Activated CD8-positive, alpha-beta T cell treated with anti-CD3 and anti-CD28 coated beads for 36 hours (primary cell): ENCODE measurements at regions not wholly inside any gene's neighbourhood (a gene's known extent, or its start where the extent isn't known, plus 50 kb on each side); places are given as distances from the start of the nearest gene placed in this dataset.

Experiments
- ATAC-seq: fragments of 200-7000 bp; cut with Tn5 transposase; one replicate; pipeline ENCODE4 v1.10.0; 2021; ENCODE audit warnings: mild to moderate bottlenecking, moderate library complexity
- CTCF ChIA-PET: fragments of 350-600 bp; sonication (Branson Sonifier 250); formaldehyde crosslinking; loops from one replicate; lab custom pipeline; 2021; ENCODE audit warnings: antibody characterized with exemption; lab: Charles Lee
- POLR2A ChIA-PET: fragments of 350-600 bp; sonication (Branson Sonifier 250); formaldehyde crosslinking; loops from one replicate; lab custom pipeline; 2021; ENCODE audit warnings: antibody characterized with exemption; lab: Charles Lee
- DNase-seq: peaks from one replicate; pipeline ENCODE4 v3.0.0-alpha.2; 2020
- H3K27ac Mint-ChIP-seq: one replicate; pipeline ENCODE4 v1.8.0; 2021; ENCODE audit warnings: mild to moderate bottlenecking, mixed read lengths
- H3K27me3 Mint-ChIP-seq: one replicate; pipeline ENCODE4 v1.8.0; 2021; ENCODE audit warnings: mixed read lengths
- H3K36me3 Mint-ChIP-seq: one replicate; pipeline ENCODE4 v1.8.0; 2021; ENCODE audit warnings: low read depth, mixed read lengths
- H3K4me1 Mint-ChIP-seq: one replicate; pipeline ENCODE4 v1.8.0; 2021; ENCODE audit warnings: low read depth, mixed read lengths
- H3K4me3 Mint-ChIP-seq: one replicate; pipeline ENCODE4 v1.8.0; 2021; ENCODE audit warnings: mild to moderate bottlenecking, moderate library complexity, mixed read lengths
- H3K9me3 Mint-ChIP-seq: one replicate; pipeline ENCODE4 v1.8.0; 2021; ENCODE audit warnings: mixed read lengths
- CTCF ChIP-seq: fragments of 200-600 bp; IDR thresholded peaks from one replicate; pipeline ENCODE4 v1.8.0; 2022; ENCODE audit warnings: antibody characterized with exemption, mild to moderate bottlenecking
- intact Hi-C: fragments of 100-400 bp; cut with micrococcal nuclease; formaldehyde crosslinking; loops from one replicate; pipeline ENCODE4 v1.10.0; 2022

GRCh38 chr16:64394061-64394460 lies 727.8 kb downstream of the CDH11 start:
- intact Hi-C loops: no loop called here
- Mint-ChIP-seq H3K4me3 (no peak overlapping the region), H3K4me1 (no peaks in the 10 kb centered on the region), H3K27ac (no peak overlapping the region), H3K9me3 (peaks cover 17% of the 10 kb centered on the region), H3K27me3 (no peaks in the 10 kb centered on the region), H3K36me3 (no peaks in the 10 kb centered on the region)
- ATAC-seq (no peak), DNase-seq (no peak)
- no peak for TF ChIP-seq CTCF
- POLR2A ChIA-PET: no interaction called here
- CTCF ChIA-PET: no interaction called here

GRCh38 chr16:64392456-64392855 lies 729.4 kb downstream of the CDH11 start:
- no peak overlapping the region for H3K4me3 Mint-ChIP-seq
- POLR2A ChIA-PET: no interaction called here
- ATAC-seq: no peak

DNA sequence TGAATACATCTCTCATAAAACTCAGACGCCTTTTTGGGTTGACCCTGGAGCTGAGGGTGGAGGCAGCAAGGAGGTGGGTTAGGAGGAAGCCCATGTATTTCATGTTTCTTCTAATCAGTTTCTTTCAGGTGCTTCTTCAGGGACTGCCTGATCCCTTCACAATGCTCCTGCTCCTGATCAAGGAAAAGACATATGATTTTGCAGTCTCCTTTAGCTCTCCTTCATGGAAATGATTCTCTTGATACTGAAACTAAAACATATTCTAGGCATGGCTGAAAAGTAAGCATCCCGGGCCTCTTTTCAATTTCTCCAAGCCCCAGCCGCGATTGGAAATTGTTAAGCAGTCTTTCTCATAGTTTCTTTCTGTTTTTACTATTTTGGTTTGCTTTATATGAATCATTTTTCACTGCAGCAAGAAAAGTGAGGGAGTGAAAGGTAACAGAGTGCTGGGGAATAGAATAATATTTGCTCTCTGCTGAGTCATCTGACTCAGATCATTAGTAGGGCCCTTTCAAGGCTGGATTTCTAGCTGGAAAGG lies 730.7 kb downstream of the CDH11 start:
- H3K27ac Mint-ChIP-seq: no peak overlapping the region

More at GRCh38 chr16:64392456-64392855, 729.4 kb downstream of the CDH11 start:
- intact Hi-C loops: no loop called here
- Mint-ChIP-seq H3K27ac (no peak overlapping the region), H3K27me3 (no peaks in the 10 kb centered on the region), H3K9me3 (peaks cover 16% of the 10 kb centered on the region), H3K36me3 (no peaks in the 10 kb centered on the region), H3K4me1 (no peaks in the 10 kb centered on the region)
- DNase-seq: no peak
- TF ChIP-seq CTCF: no peak
- CTCF ChIA-PET: no interaction called here

GRCh38 chr16:64390102-64390501 lies 731.8 kb downstream of the CDH11 start:
- CTCF ChIA-PET: no interaction called here
- no peak for TF ChIP-seq CTCF
- H3K27me3 Mint-ChIP-seq: no peaks in the 10 kb centered on the region
- POLR2A ChIA-PET: no interaction called here
- H3K9me3 Mint-ChIP-seq: peaks cover 23% of the 10 kb centered on the region
- intact Hi-C loops: no loop called here
- no peaks in the 10 kb centered on the region for H3K36me3 Mint-ChIP-seq
- ATAC-seq (no peak), DNase-seq (no peak)
- H3K4me3 Mint-ChIP-seq: no peak overlapping the region
- H3K4me1 Mint-ChIP-seq: no peaks in the 10 kb centered on the region
- H3K27ac Mint-ChIP-seq: no peak overlapping the region

More for the DNA sequence above, 730.7 kb downstream of the CDH11 start:
- Mint-ChIP-seq H3K4me1 (no peaks in the 10 kb centered on the region), H3K9me3 (peaks cover 19% of the 10 kb centered on the region), H3K36me3 (no peaks in the 10 kb centered on the region), H3K4me3 (no peak overlapping the region), H3K27me3 (no peaks in the 10 kb centered on the region)
- ATAC-seq (no peak), DNase-seq (no peak)
- CTCF ChIA-PET: no interaction called here
- intact Hi-C loops: no loop called here
- POLR2A ChIA-PET: no interaction called here
- no peak for TF ChIP-seq CTCF

DNA sequence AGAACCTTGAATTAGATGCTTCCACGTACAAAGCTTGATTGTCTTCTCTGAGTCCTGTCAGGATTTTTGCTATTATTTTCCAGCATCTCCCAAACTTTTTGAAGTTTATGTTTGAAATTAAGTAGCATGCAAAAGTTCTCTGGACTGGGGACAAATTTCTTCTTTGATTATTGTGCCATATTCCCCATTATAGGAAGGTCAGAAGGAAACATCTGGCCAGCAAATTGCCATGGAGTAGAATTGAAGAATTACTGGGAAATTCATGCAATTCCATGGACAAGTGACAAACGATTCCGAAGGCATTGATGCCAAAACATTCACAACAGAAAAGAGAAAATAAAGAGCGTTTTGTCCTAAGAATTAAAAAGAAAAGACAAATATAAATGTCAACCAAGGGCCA lies 737.2 kb downstream of the CDH11 start:
- Mint-ChIP-seq H3K27ac (no peak overlapping the region), H3K9me3 (peaks cover 19% of the 10 kb centered on the region), H3K4me1 (no peaks in the 10 kb centered on the region), H3K36me3 (no peaks in the 10 kb centered on the region), H3K27me3 (no peaks in the 10 kb centered on the region), H3K4me3 (no peak overlapping the region)
- ChIA-PET CTCF (no interaction called here), POLR2A (no interaction called here)
- intact Hi-C loops: no loop called here
- no peak for TF ChIP-seq CTCF
- no peak for DNase-seq
- ATAC-seq: no peak
